WTC11 (cell line): ENCODE measurements at regions not wholly inside any gene's neighbourhood (a gene's known extent, or its start where the extent isn't known, plus 50 kb on each side); places are given as distances from the start of the nearest gene placed in this dataset.

Experiments used
- CTCF ChIP-seq: fragments of 200-600 bp; IDR thresholded peaks from 2 replicates; pipeline ENCODE4 v1.8.0; 2022; ENCODE audit warnings: antibody characterized with exemption
- STAT6 ChIP-seq: sonication (generic); formaldehyde crosslinking; conservative IDR thresholded peaks from 2 replicates; pipeline ENCODE4 v1.8.1; 2023; ENCODE audit warnings: mild to moderate bottlenecking, low read depth, missing genetic modification reagents, moderate library complexity
- TEAD4 ChIP-seq: sonication (generic); formaldehyde crosslinking; IDR thresholded peaks from 2 replicates; pipeline ENCODE4 v1.8.0; 2022; ENCODE audit warnings: mild to moderate bottlenecking, missing genetic modification reagents

- no peak for TF ChIP-seq CTCF
- no peak for TF ChIP-seq TEAD4 (CRISPR knock-in tag)
- TF ChIP-seq STAT6 (CRISPR knock-in tag), result no peak
These were observed 62.9 kb upstream of the SMAD1 start for GRCh38 chr4:145418739-145419138.
